ENCODE measurements at regions not wholly inside any gene's neighbourhood (a gene's known extent, or its start where the extent isn't known, plus 50 kb on each side); places are given as distances from the start of the nearest gene placed in this dataset.

DNA sequence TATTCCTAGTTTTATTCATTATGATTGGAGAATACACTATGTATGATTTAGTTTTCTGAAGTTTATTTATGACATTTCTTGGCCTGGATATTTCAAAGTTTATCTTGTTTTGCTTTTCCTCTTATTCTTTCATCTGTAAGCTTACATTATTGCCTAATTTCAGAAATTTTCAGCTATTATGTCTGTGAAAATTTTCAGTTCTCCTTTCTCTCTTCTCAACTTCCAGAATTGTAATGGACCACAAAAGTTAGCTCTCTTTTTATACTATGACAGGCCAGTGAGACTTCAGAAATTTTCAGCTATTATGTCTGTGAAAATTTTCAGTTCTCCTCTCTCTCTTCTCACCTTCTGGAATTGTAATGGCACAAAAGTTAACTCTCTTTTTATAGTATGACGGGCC lies 97.2 kb upstream of the SCN7A start:
- ChIA-PET POLR2A (no interaction called here), CTCF (no interaction called here)
- in situ Hi-C loops (cut with MboI): no loop called here

More for the DNA sequence above, 97.2 kb upstream of the SCN7A start:
- H3K9me3 ChIP-seq (replicated peaks; ENCODE audit: control insufficient read depth, insufficient read depth, low read length): no peaks in the 10 kb centered on the region
- no peak overlapping the region for H3K27ac ChIP-seq (ENCODE audit: control insufficient read depth, insufficient read depth)
- no TSS peak for BruUV-seq (replicated peaks)
- no peak overlapping the region for H2AFZ ChIP-seq (ENCODE audit: control insufficient read depth, low read depth, low read length)
- ATAC-seq (no peak), FAIRE-seq (no peak), DNase-seq (ENCODE audit: low read depth, low spot score) (no peak)
- SMC1A ChIA-PET (ENCODE audit: uncharacterized antibody, unreplicated experiment): no interaction called here
- WGBS (ENCODE audit: insufficient coverage, insufficient replicate concordance, low lambda C conversion rate, missing lambda C conversion rate): 0% methylated on average over 1 of the region's 1 CpG
- H3K4me2 ChIP-seq (ENCODE audit: control insufficient read depth, insufficient read depth): no peak overlapping the region
- no peaks in the 10 kb centered on the region for H3K36me3 ChIP-seq (ENCODE audit: control insufficient read depth in 2 of 2, insufficient read depth in 2 of 2, low read length in 1 of 2)
- H3K27me3 ChIP-seq (replicated peaks in 1 of 2; ENCODE audit: control insufficient read depth in 2 of 2, insufficient read depth in 2 of 2, low read length in 1 of 2): no peaks in the 10 kb centered on the region
- no peaks in the 10 kb centered on the region for H4K20me1 ChIP-seq (ENCODE audit: control insufficient read depth, insufficient read depth)
- intact Hi-C loops (cut with micrococcal nuclease; ENCODE audit: unreplicated experiment): no loop called here
- H3K4me1 ChIP-seq (ENCODE audit: control insufficient read depth, insufficient read depth, low read length): no peaks in the 10 kb centered on the region
- TF ChIP-seq, protein P1, sequence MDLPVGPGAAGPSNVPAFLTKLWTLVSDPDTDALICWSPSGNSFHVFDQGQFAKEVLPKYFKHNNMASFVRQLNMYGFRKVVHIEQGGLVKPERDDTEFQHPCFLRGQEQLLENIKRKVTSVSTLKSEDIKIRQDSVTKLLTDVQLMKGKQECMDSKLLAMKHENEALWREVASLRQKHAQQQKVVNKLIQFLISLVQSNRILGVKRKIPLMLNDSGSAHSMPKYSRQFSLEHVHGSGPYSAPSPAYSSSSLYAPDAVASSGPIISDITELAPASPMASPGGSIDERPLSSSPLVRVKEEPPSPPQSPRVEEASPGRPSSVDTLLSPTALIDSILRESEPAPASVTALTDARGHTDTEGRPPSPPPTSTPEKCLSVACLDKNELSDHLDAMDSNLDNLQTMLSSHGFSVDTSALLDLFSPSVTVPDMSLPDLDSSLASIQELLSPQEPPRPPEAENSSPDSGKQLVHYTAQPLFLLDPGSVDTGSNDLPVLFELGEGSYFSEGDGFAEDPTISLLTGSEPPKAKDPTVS (IDR thresholded peaks at IDR 0.05; ENCODE audit: low read depth, low read length): no peak
- TF ChIP-seq, protein P2, sequence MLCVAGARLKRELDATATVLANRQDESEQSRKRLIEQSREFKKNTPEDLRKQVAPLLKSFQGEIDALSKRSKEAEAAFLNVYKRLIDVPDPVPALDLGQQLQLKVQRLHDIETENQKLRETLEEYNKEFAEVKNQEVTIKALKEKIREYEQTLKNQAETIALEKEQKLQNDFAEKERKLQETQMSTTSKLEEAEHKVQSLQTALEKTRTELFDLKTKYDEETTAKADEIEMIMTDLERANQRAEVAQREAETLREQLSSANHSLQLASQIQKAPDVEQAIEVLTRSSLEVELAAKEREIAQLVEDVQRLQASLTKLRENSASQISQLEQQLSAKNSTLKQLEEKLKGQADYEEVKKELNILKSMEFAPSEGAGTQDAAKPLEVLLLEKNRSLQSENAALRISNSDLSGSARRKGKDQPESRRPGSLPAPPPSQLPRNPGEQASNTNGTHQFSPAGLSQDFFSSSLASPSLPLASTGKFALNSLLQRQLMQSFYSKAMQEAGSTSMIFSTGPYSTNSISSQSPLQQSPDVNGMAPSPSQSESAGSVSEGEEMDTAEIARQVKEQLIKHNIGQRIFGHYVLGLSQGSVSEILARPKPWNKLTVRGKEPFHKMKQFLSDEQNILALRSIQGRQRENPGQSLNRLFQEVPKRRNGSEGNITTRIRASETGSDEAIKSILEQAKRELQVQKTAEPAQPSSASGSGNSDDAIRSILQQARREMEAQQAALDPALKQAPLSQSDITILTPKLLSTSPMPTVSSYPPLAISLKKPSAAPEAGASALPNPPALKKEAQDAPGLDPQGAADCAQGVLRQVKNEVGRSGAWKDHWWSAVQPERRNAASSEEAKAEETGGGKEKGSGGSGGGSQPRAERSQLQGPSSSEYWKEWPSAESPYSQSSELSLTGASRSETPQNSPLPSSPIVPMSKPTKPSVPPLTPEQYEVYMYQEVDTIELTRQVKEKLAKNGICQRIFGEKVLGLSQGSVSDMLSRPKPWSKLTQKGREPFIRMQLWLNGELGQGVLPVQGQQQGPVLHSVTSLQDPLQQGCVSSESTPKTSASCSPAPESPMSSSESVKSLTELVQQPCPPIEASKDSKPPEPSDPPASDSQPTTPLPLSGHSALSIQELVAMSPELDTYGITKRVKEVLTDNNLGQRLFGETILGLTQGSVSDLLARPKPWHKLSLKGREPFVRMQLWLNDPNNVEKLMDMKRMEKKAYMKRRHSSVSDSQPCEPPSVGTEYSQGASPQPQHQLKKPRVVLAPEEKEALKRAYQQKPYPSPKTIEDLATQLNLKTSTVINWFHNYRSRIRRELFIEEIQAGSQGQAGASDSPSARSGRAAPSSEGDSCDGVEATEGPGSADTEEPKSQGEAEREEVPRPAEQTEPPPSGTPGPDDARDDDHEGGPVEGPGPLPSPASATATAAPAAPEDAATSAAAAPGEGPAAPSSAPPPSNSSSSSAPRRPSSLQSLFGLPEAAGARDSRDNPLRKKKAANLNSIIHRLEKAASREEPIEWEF (IDR thresholded peaks at IDR 0.05; ENCODE audit: insufficient replicate concordance, low read depth, low read length): no peak
- TF ChIP-seq PML (IDR thresholded peaks at IDR 0.05; ENCODE audit: low read length): no peak
- TF ChIP-seq TARDBP (IDR thresholded peaks at IDR 0.05; ENCODE audit: borderline replicate concordance): no peak
- no peak for TF ChIP-seq CBX3 (IDR thresholded peaks at IDR 0.05; ENCODE audit: borderline replicate concordance, low read depth)
- no peak for TF ChIP-seq E2F4 (IDR thresholded peaks at IDR 0.05; ENCODE audit: low read depth, low read length)
- no peak for TF ChIP-seq CEBPB (IDR thresholded peaks at IDR 0.05; ENCODE audit: borderline replicate concordance in 1 of 2, low read depth in 2 of 2, low read length in 2 of 2)
- H3K9ac ChIP-seq (ENCODE audit: control insufficient read depth, insufficient read depth, low read length): no peak overlapping the region
- no peak overlapping the region for H3K4me3 ChIP-seq
- RAD21 ChIA-PET (ENCODE audit: unreplicated experiment): no interaction called here
- no peaks in the 10 kb centered on the region for H3K79me2 ChIP-seq (ENCODE audit: control insufficient read depth, insufficient read depth, low read length)
